ENCODE measurements at regions not wholly inside any gene's neighbourhood (a gene's known extent, or its start where the extent isn't known, plus 50 kb on each side); places are given as distances from the start of the nearest gene placed in this dataset.
"Not testable (repeated sequence)": the region's sequence is repeated elsewhere in the genome, so short reads cannot be mapped to it uniquely, and the experiment has no call there.

DNA sequence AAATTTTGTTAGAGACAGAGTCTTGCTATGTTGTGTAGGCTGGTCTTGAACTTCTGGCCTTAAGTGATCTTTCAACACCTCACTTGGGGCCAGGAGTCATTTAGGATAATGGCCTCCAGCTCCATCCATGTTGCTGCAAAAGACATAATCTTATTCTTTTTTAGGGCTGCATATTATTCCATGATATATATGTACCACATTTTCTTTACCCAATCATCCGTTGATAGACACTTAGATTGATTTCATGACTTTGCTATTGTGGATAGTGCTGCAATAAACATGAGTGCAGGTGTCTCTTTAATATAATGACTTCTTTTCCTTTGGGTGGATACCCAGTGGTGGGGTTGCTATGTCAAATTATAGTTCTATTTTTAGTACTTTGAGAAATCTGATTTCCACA lies 140.9 kb upstream of the LCORL start:
- H3K9me3 ChIP-seq = no peaks in the 10 kb centered on the region
- H3K4me1 ChIP-seq (ENCODE audit: insufficient read depth) = no peaks in the 10 kb centered on the region
- no peak overlapping the region for H3K27ac ChIP-seq
- DNase-seq = no peak
- H3K27me3 ChIP-seq = no peaks in the 10 kb centered on the region
- intact Hi-C loops (cut with DNase I) = no loop called here
- H3K36me3 ChIP-seq = no peaks in the 10 kb centered on the region
- 72 to 84% (median 76%) methylated on average over 1 of the region's 1 CpG for WGBS, 3 donors
- no peak overlapping the region for H3K4me3 ChIP-seq
- TF ChIP-seq, protein P1, sequence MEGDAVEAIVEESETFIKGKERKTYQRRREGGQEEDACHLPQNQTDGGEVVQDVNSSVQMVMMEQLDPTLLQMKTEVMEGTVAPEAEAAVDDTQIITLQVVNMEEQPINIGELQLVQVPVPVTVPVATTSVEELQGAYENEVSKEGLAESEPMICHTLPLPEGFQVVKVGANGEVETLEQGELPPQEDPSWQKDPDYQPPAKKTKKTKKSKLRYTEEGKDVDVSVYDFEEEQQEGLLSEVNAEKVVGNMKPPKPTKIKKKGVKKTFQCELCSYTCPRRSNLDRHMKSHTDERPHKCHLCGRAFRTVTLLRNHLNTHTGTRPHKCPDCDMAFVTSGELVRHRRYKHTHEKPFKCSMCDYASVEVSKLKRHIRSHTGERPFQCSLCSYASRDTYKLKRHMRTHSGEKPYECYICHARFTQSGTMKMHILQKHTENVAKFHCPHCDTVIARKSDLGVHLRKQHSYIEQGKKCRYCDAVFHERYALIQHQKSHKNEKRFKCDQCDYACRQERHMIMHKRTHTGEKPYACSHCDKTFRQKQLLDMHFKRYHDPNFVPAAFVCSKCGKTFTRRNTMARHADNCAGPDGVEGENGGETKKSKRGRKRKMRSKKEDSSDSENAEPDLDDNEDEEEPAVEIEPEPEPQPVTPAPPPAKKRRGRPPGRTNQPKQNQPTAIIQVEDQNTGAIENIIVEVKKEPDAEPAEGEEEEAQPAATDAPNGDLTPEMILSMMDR (IDR thresholded peaks at IDR 0.05) = no peak
- no peak for TF ChIP-seq POLR2A (IDR thresholded peaks at IDR 0.05)
- TF ChIP-seq EP300 (IDR thresholded peaks at IDR 0.05) = no peak

DNA sequence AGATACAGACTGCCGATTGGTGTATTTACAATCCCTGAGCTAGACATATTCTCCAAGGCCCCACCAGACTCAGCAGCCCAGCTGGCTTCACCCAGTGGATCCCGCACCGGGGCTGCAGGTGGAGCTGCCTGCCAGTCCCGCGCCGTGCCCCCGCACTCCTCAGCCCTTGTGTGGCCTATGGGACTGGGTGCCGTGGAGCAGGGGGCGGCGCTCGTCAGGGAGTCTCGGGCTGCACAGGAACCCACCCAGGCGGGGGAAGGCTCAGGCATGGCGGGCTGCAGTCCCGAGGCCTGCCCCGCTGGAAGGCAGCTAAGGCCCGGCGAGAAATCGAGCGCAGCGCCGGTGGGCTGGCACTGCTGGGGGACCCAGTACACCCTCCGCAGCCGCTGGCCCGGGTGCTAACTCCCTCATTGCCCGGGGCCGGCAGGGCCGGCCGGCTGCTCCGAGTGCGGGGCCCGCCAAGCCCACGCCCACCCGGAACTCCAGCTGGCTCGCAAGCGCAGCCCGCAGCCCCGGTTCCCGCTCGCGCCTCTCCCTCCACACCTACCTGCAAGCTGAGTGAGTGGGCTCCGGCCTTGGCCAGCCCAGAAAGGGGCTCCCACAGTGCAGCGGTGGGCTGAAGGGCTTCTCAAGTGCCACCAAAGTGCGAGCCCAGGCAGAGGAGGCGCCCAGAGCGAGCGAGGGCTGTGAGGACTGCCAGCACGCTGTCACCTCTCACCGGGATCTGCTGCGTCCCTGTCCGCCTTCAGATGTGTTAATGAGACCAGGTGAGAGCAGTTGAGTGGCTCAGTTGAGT lies 137.8 kb upstream of the LCORL start:
- H3K4me3 ChIP-seq; intact Hi-C loops (cut with DNase I); H3K4me1 ChIP-seq (ENCODE audit: insufficient read depth); H3K27me3 ChIP-seq; H3K27ac ChIP-seq; DNase-seq; H3K36me3 ChIP-seq; H3K9me3 ChIP-seq: not testable (repeated sequence)
- 95 to 97% (median 96%) methylated on average over 49 to 51 of the region's 51 CpGs for WGBS, 3 donors

DNA sequence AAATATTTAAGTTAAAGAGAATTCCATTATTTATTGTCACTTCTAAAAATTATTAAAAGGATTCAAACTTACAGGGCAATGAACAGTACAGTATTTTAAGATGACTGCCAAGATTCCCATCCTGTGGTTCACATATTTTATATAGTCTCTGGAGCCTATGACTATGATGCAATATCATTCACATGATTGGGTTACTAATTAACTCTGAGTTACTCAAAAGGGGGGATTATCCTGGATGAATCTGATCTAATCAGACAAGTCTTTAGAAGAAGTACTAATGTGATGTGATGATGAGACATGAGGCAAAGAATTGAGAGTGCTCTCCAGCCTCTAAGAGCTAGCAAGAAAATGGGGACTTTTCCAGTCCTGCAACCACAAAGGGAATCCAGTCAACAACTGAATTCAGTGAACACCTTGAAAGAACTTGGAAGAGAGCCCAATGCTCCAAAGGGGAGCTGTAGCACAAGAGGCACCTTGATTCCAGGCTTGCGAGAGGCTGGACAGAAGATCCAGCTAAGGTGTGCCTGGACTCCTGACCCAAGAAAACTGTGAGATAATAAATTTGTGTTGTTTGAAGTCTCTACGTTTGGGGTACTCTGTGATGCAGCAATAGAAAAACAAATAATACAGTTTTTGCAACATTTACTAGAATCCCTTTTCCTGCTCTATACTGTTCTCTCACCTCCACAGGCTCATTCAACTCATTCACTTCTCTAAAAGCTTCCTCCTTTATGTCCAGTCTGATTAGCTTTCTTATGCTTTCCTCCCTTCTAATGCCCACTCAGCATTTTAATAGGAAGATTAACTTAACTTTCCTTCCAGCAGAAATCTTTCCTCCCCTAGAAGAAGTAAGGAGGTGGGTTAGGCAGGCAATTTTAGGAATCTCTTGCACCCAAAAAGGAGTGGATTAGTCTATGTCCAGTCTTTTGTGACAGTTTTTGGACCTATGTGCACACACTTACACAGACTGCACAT lies 133.8 kb upstream of the LCORL start:
- TF ChIP-seq POLR2A (IDR thresholded peaks at IDR 0.05) (no peak), EP300 (IDR thresholded peaks at IDR 0.05) (no peak)
- TF ChIP-seq, protein P1 (IDR thresholded peaks at IDR 0.05) = no peak
- Histone ChIP-seq H3K9me3 (no peaks in the 10 kb centered on the region), H3K4me3 (no peak overlapping the region), H3K27me3 (no peaks in the 10 kb centered on the region), H3K27ac (no peak overlapping the region), H3K36me3 (no peaks in the 10 kb centered on the region), H3K4me1 (ENCODE audit: insufficient read depth) (no peaks in the 10 kb centered on the region)
- no peak for DNase-seq
- WGBS, 3 donors = 67 to 77% (median 69%) methylated on average over 2 of the region's 2 CpGs
- intact Hi-C loops (cut with DNase I) = no loop called here

DNA sequence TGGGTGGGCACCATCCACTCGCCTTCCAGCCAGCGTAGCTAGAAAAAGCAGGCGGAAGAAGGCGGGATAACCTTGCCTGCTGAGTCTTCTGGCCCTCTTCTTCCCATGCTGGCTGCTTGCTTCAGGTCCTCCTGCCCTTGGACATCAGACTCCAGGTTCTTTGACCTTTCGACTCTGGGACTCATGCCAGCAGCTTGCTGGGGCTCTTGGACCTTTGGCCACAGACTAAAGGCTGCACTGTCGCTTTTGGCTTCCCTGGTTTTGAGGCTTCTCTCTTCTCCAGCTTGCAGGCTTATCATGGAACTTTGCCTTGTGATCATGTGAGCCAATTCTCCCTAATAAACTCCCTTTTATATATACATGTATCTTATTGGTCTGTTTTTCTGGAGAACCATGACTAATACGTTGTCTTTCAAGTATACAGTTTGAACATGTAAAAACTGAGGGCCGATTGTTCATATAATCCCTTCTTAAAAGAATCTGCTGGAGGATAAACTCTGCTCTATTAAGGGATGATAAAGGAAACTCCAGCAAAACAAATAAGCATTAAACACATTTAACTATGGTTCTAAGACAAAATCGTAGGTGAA lies 116.6 kb upstream of the LCORL start:
- Histone ChIP-seq H3K27ac (no peak overlapping the region), H3K36me3 (no peaks in the 10 kb centered on the region), H3K4me3 (no peak overlapping the region), H3K27me3 (no peaks in the 10 kb centered on the region), H3K9me3 (no peaks in the 10 kb centered on the region), H3K4me1 (ENCODE audit: insufficient read depth) (no peaks in the 10 kb centered on the region)
- DNase-seq = no peak
- TF ChIP-seq, protein P1 (IDR thresholded peaks at IDR 0.05) = no peak
- TF ChIP-seq EP300 (IDR thresholded peaks at IDR 0.05) = no peak
- no peak for TF ChIP-seq POLR2A (IDR thresholded peaks at IDR 0.05)
- WGBS, 3 donors = 81 to 87% (median 84%) methylated on average over 9 of the region's 9 CpGs
- intact Hi-C loops (cut with DNase I) = no loop called here
